ENCODE measurements at regions not wholly inside any gene's neighbourhood (a gene's known extent, or its start where the extent isn't known, plus 50 kb on each side); places are given as distances from the start of the nearest gene placed in this dataset.

DNA sequence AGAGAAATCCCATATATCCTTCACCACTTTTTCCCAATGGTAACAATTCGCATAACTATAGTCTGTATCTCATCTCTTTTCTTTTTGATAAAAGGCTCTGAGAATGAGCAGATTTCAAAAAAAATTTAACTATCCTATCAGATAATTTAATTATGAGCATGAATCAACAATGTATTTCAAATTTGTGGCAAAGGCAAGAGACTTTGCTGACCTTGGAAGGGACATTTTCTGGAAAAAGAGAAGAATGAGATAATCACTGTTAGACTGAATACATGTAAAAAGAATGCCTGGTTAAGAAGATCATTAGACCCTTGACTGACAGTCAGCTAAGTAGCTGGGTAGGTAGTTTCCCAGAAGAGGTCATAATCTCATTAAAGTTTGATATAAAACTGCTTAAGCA, 428.4 kb upstream of the XYLT1 start:
- TF ChIP-seq, protein P1, sequence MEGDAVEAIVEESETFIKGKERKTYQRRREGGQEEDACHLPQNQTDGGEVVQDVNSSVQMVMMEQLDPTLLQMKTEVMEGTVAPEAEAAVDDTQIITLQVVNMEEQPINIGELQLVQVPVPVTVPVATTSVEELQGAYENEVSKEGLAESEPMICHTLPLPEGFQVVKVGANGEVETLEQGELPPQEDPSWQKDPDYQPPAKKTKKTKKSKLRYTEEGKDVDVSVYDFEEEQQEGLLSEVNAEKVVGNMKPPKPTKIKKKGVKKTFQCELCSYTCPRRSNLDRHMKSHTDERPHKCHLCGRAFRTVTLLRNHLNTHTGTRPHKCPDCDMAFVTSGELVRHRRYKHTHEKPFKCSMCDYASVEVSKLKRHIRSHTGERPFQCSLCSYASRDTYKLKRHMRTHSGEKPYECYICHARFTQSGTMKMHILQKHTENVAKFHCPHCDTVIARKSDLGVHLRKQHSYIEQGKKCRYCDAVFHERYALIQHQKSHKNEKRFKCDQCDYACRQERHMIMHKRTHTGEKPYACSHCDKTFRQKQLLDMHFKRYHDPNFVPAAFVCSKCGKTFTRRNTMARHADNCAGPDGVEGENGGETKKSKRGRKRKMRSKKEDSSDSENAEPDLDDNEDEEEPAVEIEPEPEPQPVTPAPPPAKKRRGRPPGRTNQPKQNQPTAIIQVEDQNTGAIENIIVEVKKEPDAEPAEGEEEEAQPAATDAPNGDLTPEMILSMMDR (IDR thresholded peaks at IDR 0.05 in 8 of 11, conservative IDR thresholded peaks at IDR 0.05 in 3 of 11), result no peak
- TF ChIP-seq POLR2AphosphoS5 (IDR thresholded peaks at IDR 0.05), result no peak
